CD14-positive monocyte (primary cell): ENCODE measurements at regions not wholly inside any gene's neighbourhood (a gene's known extent, or its start where the extent isn't known, plus 50 kb on each side); places are given as distances from the start of the nearest gene placed in this dataset.

Experiments used
- DNase-seq, 3 donors: peaks; one replicate each; pipeline ENCODE4 v3.0.0-alpha.2; 2011 to 2022
- H2AFZ ChIP-seq: 2 replicates; pipeline ENCODE4 v1.6.0; 2012; ENCODE audit warnings: mild to moderate bottlenecking, low read depth, low read length, inconsistent platforms; ENCODE audit not compliant: insufficient read depth, poor library complexity, severe bottlenecking
- H3K27ac ChIP-seq, 2 donors: 1 replicate in 1 of 2; 2 replicates in 1 of 2; pipeline ENCODE4 v1.5.1; 2012 to 2013; ENCODE audit warnings: low read length in 2 of 2, control low read depth in 1 of 2, inconsistent platforms in 1 of 2, low read depth in 1 of 2, mild to moderate bottlenecking in 1 of 2
- H3K27me3 ChIP-seq, 2 donors: one replicate each; pipeline versions ENCODE4 v1.6.0 to v1.6.1; 2011 to 2013; ENCODE audit warnings: low read length in 2 of 2; ENCODE audit not compliant: control insufficient read depth in 2 of 2, insufficient read depth in 2 of 2
- H3K36me3 ChIP-seq, 2 donors: replicated peaks in 1 of 2; 1 replicate in 1 of 2; 2 replicates in 1 of 2; pipeline versions ENCODE4 v1.5.1 to v1.6.1; 2012 to 2013; ENCODE audit warnings: low read length in 2 of 2, control low read depth in 1 of 2, inconsistent platforms in 1 of 2, mild to moderate bottlenecking in 1 of 2; ENCODE audit not compliant: insufficient read depth in 2 of 2, control insufficient read depth in 1 of 2
- H3K4me1 ChIP-seq, 2 donors: 1 replicate in 1 of 2; 2 replicates in 1 of 2; pipeline versions ENCODE4 v1.5.1 to v1.6.1; 2012 to 2013; ENCODE audit warnings: low read length in 2 of 2, control low read depth in 1 of 2, inconsistent platforms in 1 of 2, mild to moderate bottlenecking in 1 of 2, moderate library complexity in 1 of 2; ENCODE audit not compliant: insufficient read depth in 2 of 2, control insufficient read depth in 1 of 2
- H3K4me2 ChIP-seq: replicated peaks from 2 replicates; pipeline ENCODE3; 2012; ENCODE audit warnings: low read length, moderate library complexity, mild to moderate bottlenecking; ENCODE audit not compliant: poor library complexity, severe bottlenecking; ENCODE audit errors: extremely low read depth
- H3K4me3 ChIP-seq, 3 experiments: fragments of 200-600 bp in 1 of 3; sonication (generic) in 1 of 3; replicated peaks in 1 of 3; 1 replicate in 2 of 3; 2 replicates in 1 of 3; pipeline ENCODE4 v1.5.1; 2011 to 2013; ENCODE audit warnings: low read length in 3 of 3, mild to moderate bottlenecking in 3 of 3, control low read depth in 2 of 3, low read depth in 2 of 3, inconsistent platforms in 1 of 3, moderate library complexity in 1 of 3
- H3K79me2 ChIP-seq: 2 replicates; pipeline ENCODE4 v1.6.0; 2012; ENCODE audit warnings: mild to moderate bottlenecking, control low read depth, inconsistent platforms, low read length, moderate library complexity; ENCODE audit not compliant: insufficient read depth
- H3K9ac ChIP-seq: 2 replicates; pipeline ENCODE4 v1.6.0; 2017; ENCODE audit warnings: low read length, mild to moderate bottlenecking; ENCODE audit not compliant: insufficient read depth, poor library complexity, severe bottlenecking
- H3K9me3 ChIP-seq, 2 donors: replicated peaks in 1 of 2; 1 replicate in 1 of 2; 2 replicates in 1 of 2; pipeline versions ENCODE4 v1.5.1 to v1.6.1; 2012 to 2013; ENCODE audit warnings: low read length in 2 of 2, control low read depth in 1 of 2; ENCODE audit not compliant: control insufficient read depth in 1 of 2, insufficient read depth in 1 of 2
- H4K20me1 ChIP-seq: 2 replicates; pipeline ENCODE4 v1.6.0; 2012; ENCODE audit warnings: mild to moderate bottlenecking, low read length, control low read depth, moderate library complexity; ENCODE audit not compliant: insufficient read depth
- H3K27ac Mint-ChIP-seq, 7 donors: one replicate each; pipeline ENCODE4 v1.8.0; 2020; ENCODE audit warnings: mild to moderate bottlenecking in 7 of 7, mixed read lengths in 7 of 7, moderate library complexity in 6 of 7, inconsistent platforms in 2 of 7
- H3K27me3 Mint-ChIP-seq, 3 donors: one replicate each; pipeline ENCODE4 v1.8.0; 2021 to 2022; ENCODE audit warnings: low read depth in 3 of 3, mild to moderate bottlenecking in 3 of 3, mixed read lengths in 3 of 3, moderate library complexity in 3 of 3, inconsistent platforms in 1 of 3
- H3K36me3 Mint-ChIP-seq, 2 donors: one replicate each; pipeline ENCODE4 v1.8.0; 2020; ENCODE audit warnings: mixed read lengths in 2 of 2, inconsistent platforms in 1 of 2, mild to moderate bottlenecking in 1 of 2
- H3K4me1 Mint-ChIP-seq: one replicate; pipeline ENCODE4 v1.8.0; 2020; ENCODE audit warnings: mild to moderate bottlenecking, mixed read lengths
- H3K4me3 Mint-ChIP-seq, 2 donors: one replicate each; pipeline ENCODE4 v1.8.0; 2020; ENCODE audit warnings: mild to moderate bottlenecking in 2 of 2, mixed read lengths in 2 of 2, moderate library complexity in 1 of 2
- H3K9me3 Mint-ChIP-seq, 7 donors: one replicate each; pipeline ENCODE4 v1.8.0; 2020 to 2022; ENCODE audit warnings: mixed read lengths in 7 of 7, mild to moderate bottlenecking in 6 of 7, moderate library complexity in 6 of 7, inconsistent platforms in 2 of 7
- WGBS: methylation state at CpG from one replicate; pipeline ENCODE4 v1.1.5; 2013; ENCODE audit warnings: missing lambda C conversion rate; ENCODE audit not compliant: insufficient coverage; 5-methylcytosine and 5-hydroxymethylcytosine counted together
- intact Hi-C, 2 donors: fragments of 100-400 bp; cut with micrococcal nuclease; formaldehyde crosslinking; loops; one replicate each; pipeline versions ENCODE4 v1.15.0 to v1.15.1; 2023
- TF ChIP-seq, protein P1 (sequence below): fragments of 200-600 bp; IDR thresholded peaks from one replicate; pipeline ENCODE4 v1.8.0; 2022; ENCODE audit warnings: antibody characterized with exemption, mild to moderate bottlenecking

DNA sequence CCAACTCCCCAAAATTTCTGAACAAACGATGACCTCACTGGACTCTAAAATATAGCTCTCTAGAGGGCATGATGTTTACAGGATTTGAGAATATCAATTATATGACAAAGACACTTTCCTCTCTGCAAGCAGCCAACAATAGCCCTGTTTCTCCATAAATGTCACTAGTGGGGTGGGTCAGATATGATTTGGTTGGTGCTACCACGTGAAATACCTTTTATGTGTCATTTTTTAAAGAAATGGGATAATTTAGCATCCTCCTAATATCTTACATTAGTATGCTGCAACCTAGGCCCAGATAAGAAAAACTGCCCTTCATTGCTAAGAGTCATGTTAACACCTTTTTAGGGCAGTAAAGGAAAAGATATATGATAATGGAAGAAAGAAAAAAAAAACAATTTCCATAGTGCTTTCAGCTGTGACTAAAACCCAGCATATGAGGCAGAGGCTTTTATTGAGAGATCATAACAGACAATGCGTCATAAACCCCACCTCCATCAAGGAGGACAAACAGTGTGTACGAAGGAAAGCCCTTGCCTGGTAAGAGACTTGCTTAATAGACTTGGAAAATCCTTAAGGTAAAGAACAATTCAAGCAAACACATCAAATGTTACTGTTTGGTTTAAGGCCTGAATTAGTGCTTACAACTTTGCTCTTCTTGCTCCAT is 372.4 kb upstream of the PAPPA start:
- H3K4me1 ChIP-seq: no peaks in the 10 kb centered on the region
- WGBS: no CpG with 5 or more reads among the region's 4 CpGs
- H3K36me3 Mint-ChIP-seq: no peaks in the 10 kb centered on the region
- no peaks in the 10 kb centered on the region for H3K4me1 Mint-ChIP-seq
- no peak overlapping the region for H3K27ac Mint-ChIP-seq
- TF ChIP-seq, protein P1, sequence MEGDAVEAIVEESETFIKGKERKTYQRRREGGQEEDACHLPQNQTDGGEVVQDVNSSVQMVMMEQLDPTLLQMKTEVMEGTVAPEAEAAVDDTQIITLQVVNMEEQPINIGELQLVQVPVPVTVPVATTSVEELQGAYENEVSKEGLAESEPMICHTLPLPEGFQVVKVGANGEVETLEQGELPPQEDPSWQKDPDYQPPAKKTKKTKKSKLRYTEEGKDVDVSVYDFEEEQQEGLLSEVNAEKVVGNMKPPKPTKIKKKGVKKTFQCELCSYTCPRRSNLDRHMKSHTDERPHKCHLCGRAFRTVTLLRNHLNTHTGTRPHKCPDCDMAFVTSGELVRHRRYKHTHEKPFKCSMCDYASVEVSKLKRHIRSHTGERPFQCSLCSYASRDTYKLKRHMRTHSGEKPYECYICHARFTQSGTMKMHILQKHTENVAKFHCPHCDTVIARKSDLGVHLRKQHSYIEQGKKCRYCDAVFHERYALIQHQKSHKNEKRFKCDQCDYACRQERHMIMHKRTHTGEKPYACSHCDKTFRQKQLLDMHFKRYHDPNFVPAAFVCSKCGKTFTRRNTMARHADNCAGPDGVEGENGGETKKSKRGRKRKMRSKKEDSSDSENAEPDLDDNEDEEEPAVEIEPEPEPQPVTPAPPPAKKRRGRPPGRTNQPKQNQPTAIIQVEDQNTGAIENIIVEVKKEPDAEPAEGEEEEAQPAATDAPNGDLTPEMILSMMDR: no peak
- DNase-seq: no peak
- H3K27ac ChIP-seq: no peak overlapping the region
- H3K9me3 ChIP-seq: peaks cover 0 to 6% of the 10 kb centered on the region in 2 donors
- H3K4me3 Mint-ChIP-seq: no peak overlapping the region
- H3K79me2 ChIP-seq: no peaks in the 10 kb centered on the region
- intact Hi-C loops: no loop called here
- H3K9ac ChIP-seq: no peak overlapping the region
- H3K4me3 ChIP-seq: no peak overlapping the region
- H3K27me3 ChIP-seq: no peaks in the 10 kb centered on the region
- H3K9me3 Mint-ChIP-seq: peaks cover 0 to 13% (median 4%) of the 10 kb centered on the region in 7 donors
- H3K36me3 ChIP-seq: no peaks in the 10 kb centered on the region
- no peak overlapping the region for H3K4me2 ChIP-seq
- H3K27me3 Mint-ChIP-seq: peaks cover 0 to 2% (median 0%) of the 10 kb centered on the region in 3 donors
- H2AFZ ChIP-seq: no peak overlapping the region
- no peaks in the 10 kb centered on the region for H4K20me1 ChIP-seq

DNA sequence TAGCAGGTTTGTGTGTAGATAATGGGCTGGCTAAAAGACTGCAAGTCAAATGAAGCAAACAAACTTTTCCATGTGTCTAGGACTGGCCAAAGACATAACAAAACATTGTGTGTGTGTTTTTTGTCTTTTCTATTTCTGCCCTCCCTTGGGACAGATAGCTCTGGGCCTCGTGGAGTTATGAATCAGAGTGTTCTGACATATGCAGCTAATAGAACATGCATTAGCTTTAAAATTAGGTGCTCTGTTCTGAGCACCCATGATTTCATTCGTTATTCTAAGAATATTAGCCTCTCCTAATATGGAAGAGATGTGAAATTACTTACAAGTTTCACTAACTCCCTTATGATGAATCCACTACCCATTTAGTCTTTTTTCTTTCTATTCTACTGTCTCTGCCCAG is 367.3 kb upstream of the PAPPA start:
- H2AFZ ChIP-seq: no peak overlapping the region
- intact Hi-C loops: no loop called here
- Mint-ChIP-seq H3K9me3 (peaks cover 0 to 11% (median 3%) of the 10 kb centered on the region in 7 donors), H3K4me1 (no peaks in the 10 kb centered on the region), H3K27me3 (peaks cover 0 to 2% (median 0%) of the 10 kb centered on the region in 3 donors), H3K4me3 (no peak overlapping the region), H3K27ac (no peak overlapping the region), H3K36me3 (no peaks in the 10 kb centered on the region)
- peaks cover 0 to 6% of the 10 kb centered on the region in 2 donors for H3K9me3 ChIP-seq
- no CpG with 5 or more reads among the region's 2 CpGs for WGBS
- TF ChIP-seq, protein P1: no peak
- no peak overlapping the region for H3K9ac ChIP-seq
- no peak for DNase-seq
- no peaks in the 10 kb centered on the region for H4K20me1 ChIP-seq
- no peaks in the 10 kb centered on the region for H3K4me1 ChIP-seq
- H3K36me3 ChIP-seq: no peaks in the 10 kb centered on the region
- H3K27me3 ChIP-seq: no peaks in the 10 kb centered on the region
- H3K79me2 ChIP-seq: no peaks in the 10 kb centered on the region
- H3K4me2 ChIP-seq: no peak overlapping the region
- H3K27ac ChIP-seq: no peak overlapping the region
- no peak overlapping the region for H3K4me3 ChIP-seq
